Activated CD4-positive, alpha-beta T cell treated with anti-CD3 and anti-CD28 coated beads for 24 hours (primary cell): ENCODE measurements at regions not wholly inside any gene's neighbourhood (a gene's known extent, or its start where the extent isn't known, plus 50 kb on each side); places are given as distances from the start of the nearest gene placed in this dataset.

Experiments used
- DNase-seq, 2 donors: peaks; one replicate each; pipeline ENCODE4 v3.0.0-alpha.2; 2020; ENCODE audit warnings: low read depth in 2 of 2

DNA sequence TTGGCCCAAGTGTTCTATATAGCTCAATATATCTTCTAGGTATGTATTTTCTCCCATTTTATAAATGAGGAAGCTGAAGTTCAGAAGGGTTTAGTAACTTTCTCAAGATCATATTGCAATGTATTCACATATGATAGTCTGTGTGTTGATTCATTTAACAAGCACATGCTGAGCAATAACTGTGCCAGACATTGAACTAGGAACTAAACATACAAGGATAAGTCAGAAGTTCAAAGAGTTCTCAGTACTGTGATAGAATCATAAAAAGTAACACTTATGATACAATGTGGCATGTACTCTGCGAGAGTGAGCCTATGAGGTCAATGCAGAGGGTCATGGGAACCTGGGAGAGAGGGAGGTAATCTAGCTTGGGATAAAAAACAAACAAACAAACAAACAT is 1082.2 kb upstream of the TENM4 start:
- DNase-seq, result no peak

DNA sequence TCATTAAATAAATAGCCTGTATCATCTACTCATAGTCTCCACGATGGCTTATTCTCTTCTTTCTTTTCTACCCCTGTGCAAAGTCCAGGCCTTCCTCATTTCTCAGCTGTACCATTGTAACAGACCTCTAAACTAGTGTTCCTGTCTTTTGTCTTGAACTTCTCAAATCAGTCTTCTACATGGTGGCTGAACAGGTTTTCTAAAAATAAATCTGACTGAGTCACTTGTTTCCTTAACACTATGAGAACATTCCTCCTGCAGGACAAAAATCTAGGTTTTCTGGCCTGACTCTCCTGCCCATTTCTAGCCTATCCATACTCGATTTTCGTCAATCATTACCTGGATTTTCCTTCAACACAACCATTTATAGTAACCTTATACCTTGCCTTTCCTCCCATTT is 1080.8 kb upstream of the TENM4 start:
- no peak for DNase-seq

DNA sequence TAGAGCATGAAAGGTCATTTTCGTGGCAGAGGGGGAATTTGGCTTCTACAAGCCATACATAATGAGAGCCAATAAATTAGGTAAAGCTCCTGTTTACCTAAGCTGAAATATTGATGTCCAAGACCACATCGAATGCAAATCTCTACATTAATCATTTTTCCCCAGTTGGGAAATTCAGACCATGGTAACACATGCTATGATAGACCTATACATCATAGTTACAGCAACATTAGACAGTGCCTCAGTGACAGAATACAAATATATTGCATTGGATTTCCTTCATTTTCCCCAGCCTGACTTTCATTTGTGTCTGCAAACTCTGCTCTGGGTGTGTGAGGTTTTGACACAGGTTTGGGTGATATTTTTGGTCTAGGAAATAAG is 1079.7 kb upstream of the TENM4 start:
- no peak for DNase-seq

DNA sequence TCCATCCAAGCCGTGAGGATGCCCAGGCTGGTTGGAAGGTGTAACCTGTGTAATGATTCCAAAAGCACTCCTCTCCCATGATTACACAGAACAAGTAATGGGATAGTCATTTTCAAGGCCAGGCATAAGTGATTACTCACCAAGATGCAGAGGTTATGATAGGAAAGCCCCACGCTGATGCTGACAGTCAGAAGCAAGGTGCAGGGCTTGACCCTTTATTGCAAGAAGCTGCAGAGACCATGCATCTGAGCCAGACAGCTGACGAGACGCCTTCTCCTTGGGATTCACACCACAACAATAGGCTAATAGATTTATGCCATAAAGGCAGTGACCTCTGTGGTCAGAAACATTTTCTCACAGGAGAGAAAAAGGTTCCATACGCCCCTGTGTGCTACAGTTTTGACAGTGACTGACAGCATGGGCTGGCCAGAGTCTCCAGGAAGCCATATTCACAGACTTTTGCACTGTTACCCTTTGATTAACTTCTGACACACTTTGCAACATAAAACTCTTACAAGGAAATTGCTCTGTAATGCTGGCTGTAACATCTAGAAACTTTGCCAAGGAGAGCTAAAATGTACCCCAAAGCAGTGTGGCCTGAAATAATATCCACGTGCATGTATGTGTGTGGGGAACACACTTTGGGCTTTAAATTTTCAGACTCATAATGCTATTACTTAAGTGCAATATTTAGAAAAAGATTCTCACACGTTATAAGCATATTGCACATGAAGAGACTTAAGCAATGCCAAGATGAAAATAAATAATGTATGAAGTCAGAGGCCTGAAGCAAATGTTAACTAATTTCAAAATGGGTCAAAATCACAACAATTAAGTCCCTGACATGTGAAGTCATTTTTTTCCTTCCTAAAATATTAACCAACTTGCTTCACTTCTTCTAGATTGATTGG is 1079.0 kb upstream of the TENM4 start:
- DNase-seq, result no peak

DNA sequence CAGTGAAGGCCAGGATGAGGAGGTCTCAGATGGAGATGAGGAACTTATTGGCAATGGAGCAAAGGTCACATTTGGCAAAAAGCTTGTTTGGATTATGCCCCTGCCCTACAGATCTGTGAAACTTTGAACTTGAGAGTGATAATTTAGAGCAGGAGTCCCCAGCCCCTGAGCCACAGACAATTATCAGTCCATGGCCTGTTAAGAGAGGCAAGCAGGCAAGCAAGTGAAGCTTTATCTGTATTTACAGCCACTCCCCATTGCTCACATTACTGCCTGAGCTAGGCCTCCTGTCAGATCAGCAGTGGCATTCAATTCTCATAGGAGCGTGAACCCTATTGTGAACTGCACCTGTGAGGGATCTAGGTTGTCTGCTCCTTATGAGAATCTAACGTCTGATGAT is 1076.9 kb upstream of the TENM4 start:
- no peak for DNase-seq

DNA sequence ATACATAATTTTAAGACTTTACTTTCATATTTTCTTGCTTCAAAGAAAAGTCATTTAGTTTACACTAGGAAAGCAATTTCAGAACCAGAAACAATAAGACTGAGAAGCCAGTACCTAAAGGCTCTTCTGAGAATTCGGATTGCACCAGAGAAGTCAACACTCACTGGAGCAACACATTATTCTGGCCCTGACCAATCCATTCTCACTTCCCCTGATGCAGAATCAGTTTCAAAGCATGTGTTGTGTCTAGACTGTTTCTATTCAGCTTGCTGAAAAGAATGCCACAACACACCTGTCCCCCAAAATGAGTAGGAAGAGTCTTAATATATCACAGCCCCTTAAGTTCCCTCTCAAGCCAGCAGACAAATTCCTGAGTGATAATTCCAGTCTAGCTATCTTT is 1074.3 kb upstream of the TENM4 start:
- no peak for DNase-seq

DNA sequence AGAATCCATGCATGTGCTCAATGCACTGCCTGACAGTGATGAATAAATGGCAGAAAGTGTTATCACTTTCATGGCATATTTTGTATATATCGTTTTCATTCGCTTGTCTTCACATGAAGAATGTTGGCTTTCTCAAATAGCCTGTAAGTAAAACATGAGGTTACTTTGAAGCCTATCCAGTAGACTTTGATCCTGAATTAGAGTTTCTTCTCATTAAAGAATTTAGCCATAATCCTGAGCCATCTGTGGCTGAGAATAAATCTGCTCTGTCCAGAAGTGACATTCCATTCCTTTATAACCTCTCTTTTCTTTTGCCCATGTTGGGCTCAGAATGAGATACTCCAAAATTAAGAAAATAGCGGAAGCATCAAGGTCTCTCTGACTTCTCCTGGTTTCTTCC is 1071.7 kb upstream of the TENM4 start:
- DNase-seq, result no peak

DNA sequence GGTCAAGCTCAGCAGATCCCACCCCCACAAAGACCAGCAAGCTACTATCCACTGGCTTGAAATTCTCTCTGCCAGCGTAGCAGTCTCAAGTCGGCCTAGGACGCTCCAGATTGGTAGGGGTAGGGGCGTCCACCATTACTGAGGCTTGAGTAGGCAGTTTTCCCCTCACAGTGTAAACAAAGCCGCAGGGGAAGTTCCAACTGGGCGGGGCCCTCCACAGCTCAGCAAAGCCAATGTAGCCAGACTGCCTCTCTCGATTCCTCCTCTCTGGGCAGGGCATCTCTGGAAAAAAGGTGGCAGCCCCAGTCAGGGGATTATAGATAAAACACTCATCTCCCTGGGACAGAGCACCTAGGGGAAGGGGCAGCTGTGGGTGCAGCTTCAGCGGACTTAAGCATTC is 1064.9 kb upstream of the TENM4 start:
- DNase-seq, result no peak

DNA sequence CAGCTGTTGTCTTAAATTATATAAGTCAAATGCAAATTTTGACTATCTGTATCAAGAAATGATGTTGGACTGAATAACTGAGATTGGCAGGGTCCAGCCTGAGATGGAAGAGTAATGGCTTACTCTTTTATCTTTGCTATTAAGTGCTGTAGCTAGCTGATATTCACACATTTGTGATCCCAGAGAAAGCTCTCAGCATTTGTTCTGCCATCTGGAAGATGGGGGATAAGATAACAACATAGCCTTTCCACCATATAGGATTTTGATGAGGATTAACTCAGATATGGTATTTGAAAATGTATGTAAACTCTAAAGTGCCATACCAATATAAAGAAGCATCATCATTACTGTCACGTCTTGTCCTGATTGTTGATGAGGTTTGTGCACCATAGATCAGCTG is 1063.2 kb upstream of the TENM4 start:
- DNase-seq, result no peak

DNA sequence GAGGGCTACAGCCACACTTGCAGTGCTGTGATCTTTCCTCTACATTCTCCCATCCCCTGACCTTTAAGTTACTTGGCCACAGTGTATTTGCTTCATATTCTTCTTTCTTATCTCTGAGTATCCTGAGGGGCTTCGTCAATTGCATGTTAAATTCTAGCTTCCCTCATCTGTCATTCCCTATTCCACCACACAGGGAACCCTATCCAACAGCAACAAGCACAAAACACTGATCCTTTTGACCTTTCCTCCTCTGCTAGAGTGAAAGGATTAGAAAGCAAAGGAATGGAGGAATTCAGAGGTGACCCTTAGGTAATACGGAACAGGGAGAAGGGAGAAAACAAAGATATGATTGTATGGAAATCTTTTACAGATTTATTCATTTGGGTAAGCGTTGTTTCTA is 1061.7 kb upstream of the TENM4 start:
- no peak for DNase-seq

DNA sequence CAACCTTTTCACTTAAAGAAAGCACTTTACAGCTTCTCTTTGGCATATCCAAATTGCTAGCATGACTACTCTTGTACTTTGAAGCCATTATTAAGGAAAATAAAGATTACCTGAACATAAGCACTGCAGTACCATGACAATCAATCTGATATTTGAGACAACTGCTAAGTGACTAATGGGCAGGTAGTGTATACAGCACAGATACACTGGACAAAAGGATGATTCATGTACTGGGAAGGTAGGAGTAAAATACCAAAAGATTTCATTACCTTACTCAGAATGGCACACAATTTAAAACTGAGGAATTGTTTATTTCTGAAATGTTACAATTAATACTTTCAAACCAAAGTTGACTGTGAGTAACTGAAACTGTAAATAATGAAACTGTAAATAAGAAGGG is 1054.3 kb upstream of the TENM4 start:
- DNase-seq, result no peak

DNA sequence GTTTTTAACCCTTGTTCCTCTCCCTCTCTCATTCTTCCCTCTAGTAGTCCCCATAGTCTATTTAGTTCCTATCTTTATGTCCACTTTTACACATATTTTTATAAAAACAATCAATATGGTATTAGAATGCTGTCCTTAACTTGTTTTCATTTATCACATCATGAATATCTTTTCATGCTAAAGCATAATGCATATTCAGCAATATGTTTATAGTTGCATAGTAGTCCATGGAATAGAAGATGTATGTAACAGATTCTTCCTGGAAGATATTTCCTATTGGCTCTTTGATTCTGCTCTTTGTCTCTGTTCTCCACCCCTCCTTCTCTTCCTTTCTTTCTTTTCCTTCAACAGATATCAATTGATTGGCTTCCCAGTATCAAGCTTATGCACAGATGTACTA is 1047.1 kb upstream of the TENM4 start:
- no peak for DNase-seq

DNA sequence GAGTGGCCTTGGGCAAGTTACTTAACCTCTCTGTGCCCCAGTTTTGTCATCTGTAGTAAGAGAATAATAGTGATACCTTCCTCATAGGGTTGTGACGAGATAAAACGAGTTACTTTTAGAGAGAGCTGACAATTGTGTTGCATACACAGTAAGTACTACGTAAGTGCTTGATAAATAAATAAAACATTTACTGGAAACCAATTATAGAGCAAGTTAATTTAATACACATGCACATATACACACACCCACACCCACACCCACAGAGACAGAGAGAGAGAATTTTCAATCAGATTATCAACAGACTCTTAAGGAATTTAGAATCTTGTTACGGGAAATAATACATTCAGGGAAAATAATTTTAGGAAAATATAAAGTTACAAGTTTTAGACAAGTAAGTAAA is 1045.8 kb upstream of the TENM4 start:
- DNase-seq, result no peak

DNA sequence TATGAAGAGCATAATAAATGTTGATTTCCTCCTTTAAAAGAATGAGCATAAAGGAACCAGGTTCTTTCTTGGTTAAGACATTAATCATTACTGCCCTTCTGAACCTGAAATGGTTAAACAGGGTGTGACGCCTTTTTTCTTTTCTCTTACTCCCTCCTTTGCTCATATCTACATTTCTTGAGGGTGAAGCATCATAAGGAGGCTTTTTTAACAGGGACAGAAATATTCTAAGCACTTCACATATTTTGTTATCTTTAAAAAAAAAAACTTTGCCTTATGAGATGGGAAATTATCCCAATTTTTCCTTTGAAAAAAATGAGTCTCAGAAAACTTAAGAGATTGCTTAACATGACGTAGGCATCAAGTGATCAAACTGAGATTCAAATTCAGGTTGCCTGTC is 1036.3 kb upstream of the TENM4 start:
- no peak for DNase-seq

DNA sequence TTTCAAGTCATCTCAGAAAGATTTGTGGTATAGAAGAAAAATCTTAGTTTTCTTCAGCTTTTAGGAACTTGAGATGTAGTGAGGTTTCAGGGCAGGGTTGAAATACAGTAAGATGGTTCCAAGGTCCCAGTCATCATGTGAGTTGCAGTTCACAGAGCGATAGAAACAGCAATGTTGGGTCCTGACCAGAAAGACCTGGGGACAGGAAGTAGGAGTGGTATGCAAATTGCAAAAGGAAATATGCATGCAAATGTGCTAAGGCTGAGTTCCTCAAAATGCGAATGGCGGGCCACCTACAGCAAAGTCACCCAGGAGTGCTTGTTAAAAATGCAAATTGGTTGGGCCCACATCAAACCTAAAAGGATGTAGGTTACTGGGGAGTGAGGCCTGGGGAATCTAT is 1032.7 kb upstream of the TENM4 start:
- DNase-seq, result no peak

DNA sequence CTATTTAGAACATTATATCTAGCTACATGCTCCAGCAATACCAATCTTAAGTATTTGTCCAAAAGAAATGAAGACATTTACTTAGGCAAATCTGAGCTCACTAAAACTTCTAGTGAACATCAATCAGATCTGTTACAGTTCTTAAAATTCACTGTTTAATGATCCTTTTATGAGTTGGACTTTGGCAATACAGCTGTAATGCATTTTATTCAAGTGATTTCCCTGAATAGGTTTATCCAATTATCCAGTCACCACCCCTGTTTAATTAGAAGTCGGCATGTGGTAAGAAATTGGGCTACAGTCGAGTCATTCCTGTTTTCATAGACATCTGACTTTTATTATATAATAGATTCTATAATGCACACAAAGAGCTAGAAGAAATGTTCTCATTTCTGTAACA is 1029.0 kb upstream of the TENM4 start:
- DNase-seq, result no peak

DNA sequence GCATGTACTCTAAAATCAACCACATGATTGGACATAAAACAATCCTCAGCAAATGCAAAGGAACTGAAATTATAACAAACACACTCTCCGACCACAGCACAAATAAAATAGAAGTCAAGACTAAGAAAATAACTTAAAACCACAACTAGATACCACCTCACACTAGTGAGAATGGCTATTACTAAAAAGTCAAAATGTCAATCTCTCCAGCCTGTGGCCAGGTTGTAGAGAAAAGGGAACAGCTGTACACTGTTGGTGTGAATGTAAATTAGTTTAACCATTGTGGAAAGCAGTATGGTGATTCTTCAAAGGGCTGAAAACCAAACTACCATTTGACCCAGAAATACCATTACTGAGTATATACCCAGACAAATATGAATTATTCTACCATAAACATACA is 1025.7 kb upstream of the TENM4 start:
- no peak for DNase-seq

DNA sequence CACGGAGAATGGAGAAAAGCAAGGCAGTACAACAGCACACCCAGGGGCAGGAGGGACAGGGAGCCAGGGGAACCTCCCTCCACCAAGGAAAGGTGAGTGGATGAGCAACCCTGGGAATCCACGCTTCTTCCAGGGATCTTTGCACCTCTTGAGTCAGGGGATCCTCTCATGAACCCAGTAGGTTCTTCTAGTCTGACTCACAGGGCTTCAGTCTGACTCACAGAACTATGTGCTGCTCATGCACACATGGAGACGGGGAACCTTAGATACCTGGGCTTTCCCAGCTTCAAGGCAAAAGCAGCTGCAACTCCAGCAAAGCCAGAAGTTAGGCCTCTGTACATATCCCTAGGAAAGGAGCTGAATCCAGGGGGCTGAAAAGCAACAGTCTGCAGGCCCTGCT is 1021.4 kb upstream of the TENM4 start:
- DNase-seq, result no peak

DNA sequence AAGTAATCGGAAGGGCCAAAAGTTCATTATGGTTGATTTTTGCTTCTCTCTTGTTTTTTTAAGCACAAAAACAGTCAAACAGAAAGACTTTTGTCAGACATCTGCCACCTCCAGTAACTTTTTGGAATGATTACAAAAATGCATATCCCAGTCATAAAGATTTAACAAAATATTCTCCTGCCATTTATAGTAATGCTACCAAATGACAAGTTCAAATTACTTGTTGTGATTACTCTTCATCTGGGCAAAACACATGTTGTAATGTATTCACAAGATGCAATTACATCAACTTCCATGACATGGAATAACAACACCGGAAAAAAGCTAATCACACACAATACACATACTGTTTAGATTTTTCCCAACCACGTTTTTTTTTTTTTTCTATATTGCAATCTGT is 1017.5 kb upstream of the TENM4 start:
- DNase-seq, result no peak

DNA sequence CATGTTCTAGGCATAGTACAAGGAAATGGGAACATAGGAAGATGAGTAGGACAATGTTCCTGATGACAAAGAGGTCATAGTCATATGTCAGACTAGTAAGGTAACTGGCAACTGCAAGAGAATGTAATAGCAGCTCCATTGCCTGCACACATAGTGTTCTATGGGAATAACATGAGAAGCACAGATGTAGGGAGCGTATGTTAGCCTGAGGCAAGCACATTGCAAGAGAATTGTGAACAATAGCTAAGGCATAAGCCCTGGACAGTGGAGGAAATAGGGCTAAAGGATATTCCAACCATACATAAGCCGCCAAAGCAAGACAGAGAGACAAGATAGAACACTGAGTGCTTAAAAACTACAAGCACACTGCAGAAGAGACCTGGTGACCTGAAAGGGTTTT is 1017.0 kb upstream of the TENM4 start:
- no peak for DNase-seq

DNA sequence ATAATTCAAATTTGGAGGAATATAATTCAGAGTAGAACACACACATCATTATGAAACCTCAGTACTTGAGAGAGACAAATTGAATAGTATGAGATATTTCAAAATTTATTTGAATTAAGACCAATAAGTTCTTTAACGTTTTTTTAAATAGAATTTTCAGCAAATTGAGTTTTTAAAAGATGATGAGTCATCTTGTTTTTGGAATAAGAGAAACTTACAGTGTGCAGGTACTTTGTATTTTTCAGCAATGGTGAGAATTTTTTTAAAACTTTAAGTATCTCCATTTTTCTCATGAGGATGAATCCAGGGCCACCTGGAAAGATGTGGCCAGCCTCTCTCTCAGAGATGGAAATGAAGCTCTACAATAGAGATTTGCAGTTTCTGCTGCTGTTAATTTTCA is 1015.0 kb upstream of the TENM4 start:
- DNase-seq, result no peak

DNA sequence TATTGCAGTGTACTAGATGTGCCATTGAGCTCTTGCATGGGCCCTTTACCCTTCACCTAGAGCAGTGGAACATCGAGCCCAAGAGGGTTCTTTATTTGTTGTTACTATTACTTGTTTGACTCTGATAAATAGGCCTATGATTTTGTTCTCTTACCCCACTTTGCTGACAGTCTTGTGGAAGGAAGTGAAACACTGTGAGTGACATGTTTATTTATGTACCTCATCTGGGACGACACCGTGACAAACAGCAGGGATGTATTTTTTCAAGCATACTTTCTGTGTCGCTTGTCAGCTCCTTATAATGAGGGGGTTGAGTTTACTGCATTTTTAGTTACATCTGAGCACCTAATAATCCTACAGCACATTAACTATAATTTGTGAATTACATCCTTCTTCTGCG is 1010.3 kb upstream of the TENM4 start:
- no peak for DNase-seq

DNA sequence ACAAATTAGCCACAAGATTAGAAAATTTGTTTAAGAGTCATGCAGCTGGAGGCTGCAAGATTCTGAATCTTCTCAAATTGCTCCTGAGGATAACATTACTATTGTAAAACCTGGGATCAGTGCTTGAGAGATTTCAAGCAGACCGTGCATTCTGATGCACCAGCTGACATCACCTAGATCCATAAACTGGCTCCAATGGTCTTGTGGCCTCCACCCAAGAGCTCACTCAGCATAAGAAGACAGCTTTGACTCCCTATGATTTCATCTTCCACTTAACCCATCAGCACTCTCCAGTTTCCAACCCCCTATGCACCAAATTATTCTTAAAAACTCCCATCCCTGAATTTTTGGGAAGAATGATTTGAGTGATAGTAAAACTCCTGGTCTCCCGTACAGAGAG is 1007.9 kb upstream of the TENM4 start:
- DNase-seq, result no peak

DNA sequence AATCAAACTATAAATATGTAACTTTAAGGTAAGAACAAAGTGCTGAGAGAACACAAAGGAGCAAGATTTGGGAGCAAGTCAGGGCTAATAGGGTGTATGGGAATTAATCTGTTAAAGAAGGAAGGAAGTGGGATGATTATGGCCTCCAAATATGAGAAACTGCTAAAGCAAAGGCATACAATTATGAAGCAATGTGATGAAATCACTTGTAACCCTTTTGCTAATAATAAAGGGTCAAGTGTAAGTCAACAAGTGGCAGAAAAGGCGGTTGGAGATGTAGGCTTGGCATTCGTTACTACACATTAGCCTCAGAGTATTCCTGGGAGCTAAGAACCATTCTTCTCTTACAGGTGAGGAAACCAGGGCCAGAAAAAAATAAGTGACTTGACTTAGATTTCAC is 1002.3 kb upstream of the TENM4 start:
- DNase-seq, result no peak
